Medulla oblongata (tissue), 1 donor: ENCODE measurements at regions not wholly inside any gene's neighbourhood (a gene's known extent, or its start where the extent isn't known, plus 50 kb on each side); places are given as distances from the start of the nearest gene placed in this dataset.

Experiments used
- DNase-seq: peaks from one replicate; pipeline ENCODE4 v3.0.0-alpha.2; 2015; ENCODE audit errors: extremely low spot score

- DNase-seq = no peak
Observed at GRCh38 chr11:103530257-103530656, 421.0 kb downstream of the DYNC2H1 start.

- no peak for DNase-seq
Observed at GRCh38 chr11:103532133-103532788, 423.0 kb downstream of the DYNC2H1 start.

- DNase-seq = no peak
Observed at GRCh38 chr11:103534191-103534590, 425.0 kb downstream of the DYNC2H1 start.

GRCh38 chr11:103534959-103535358, 425.7 kb downstream of the DYNC2H1 start:
- DNase-seq = no peak

- DNase-seq = no peak
Observed at GRCh38 chr11:103536335-103536722, 427.1 kb downstream of the DYNC2H1 start.

- peak; percentile 22 for DNase-seq
Observed at GRCh38 chr11:103537904-103538502, 428.8 kb downstream of the DYNC2H1 start.

GRCh38 chr11:103539166-103539565, 429.9 kb downstream of the DYNC2H1 start:
- DNase-seq = no peak

GRCh38 chr11:103541186-103541795, 432.1 kb downstream of the DYNC2H1 start:
- no peak for DNase-seq

GRCh38 chr11:103542851-103543250, 433.6 kb downstream of the DYNC2H1 start:
- DNase-seq = no peak

GRCh38 chr11:103543456-103543855, 434.2 kb downstream of the DYNC2H1 start:
- DNase-seq = no peak

- DNase-seq = no peak
Observed at GRCh38 chr11:103544874-103545273, 435.6 kb downstream of the DYNC2H1 start.

GRCh38 chr11:103545551-103545950, 436.3 kb downstream of the DYNC2H1 start:
- DNase-seq = no peak

- DNase-seq = no peak
Observed at GRCh38 chr11:103546236-103546635, 437.0 kb downstream of the DYNC2H1 start.

- DNase-seq = no peak
Observed at GRCh38 chr11:103547024-103547423, 437.8 kb downstream of the DYNC2H1 start.

GRCh38 chr11:103547691-103548090, 438.5 kb downstream of the DYNC2H1 start:
- no peak for DNase-seq

GRCh38 chr11:103548838-103549237, 439.6 kb downstream of the DYNC2H1 start:
- DNase-seq = no peak

- DNase-seq = no peak
Observed at GRCh38 chr11:103550811-103551210, 441.6 kb downstream of the DYNC2H1 start.

- DNase-seq = no peak
Observed at GRCh38 chr11:103552086-103552485, 442.9 kb downstream of the DYNC2H1 start.

GRCh38 chr11:103556171-103556570, 446.9 kb downstream of the DYNC2H1 start:
- no peak for DNase-seq

- DNase-seq = no peak
Observed at GRCh38 chr11:103566116-103566515, 456.9 kb downstream of the DYNC2H1 start.

GRCh38 chr11:103581760-103582159, 454.7 kb upstream of the DDI1 start:
- no peak for DNase-seq

- DNase-seq = no peak
Observed at GRCh38 chr11:103582351-103582909, 454.0 kb upstream of the DDI1 start.

- DNase-seq = no peak
Observed at GRCh38 chr11:103584021-103584420, 452.4 kb upstream of the DDI1 start.
